NCI-H146 treated with DMSO at 0.1 percent for 48 hours (cell line): ENCODE measurements at regions not wholly inside any gene's neighbourhood (a gene's known extent, or its start where the extent isn't known, plus 50 kb on each side); places are given as distances from the start of the nearest gene placed in this dataset.

ENCODE experiments used
- DNase-seq: peaks from one replicate; lab custom pipeline; 2025; ENCODE audit not compliant: unreplicated experiment; lab: John Stamatoyannopoulos, UW

GRCh38 chr1:177586429-177586828, 383.4 kb downstream of the SEC16B start:
- DNase-seq: no peak

GRCh38 chr1:177585302-177586220, 384.3 kb downstream of the SEC16B start:
- no peak for DNase-seq

DNA sequence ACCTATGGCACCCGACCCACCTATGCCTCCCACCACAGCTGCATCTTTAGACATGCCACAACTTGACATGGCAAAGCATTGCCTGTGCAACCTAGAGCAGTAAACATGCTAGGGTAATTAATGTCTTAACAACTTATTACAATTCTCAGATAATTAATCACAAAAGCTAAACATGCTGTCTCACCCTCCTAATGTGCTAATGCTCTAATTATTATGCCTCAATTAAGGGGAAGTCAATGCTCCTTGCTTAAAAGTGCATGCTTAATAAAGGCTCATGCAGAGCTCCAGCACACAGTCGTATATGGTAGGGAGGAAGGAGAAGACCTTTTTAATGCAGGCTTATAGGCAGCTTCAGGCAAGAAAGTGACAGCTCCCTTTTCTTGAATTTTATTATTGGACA, 396.0 kb downstream of the SEC16B start:
- DNase-seq: no peak

GRCh38 chr1:177571485-177572076, 398.3 kb downstream of the SEC16B start:
- no peak for DNase-seq

DNA sequence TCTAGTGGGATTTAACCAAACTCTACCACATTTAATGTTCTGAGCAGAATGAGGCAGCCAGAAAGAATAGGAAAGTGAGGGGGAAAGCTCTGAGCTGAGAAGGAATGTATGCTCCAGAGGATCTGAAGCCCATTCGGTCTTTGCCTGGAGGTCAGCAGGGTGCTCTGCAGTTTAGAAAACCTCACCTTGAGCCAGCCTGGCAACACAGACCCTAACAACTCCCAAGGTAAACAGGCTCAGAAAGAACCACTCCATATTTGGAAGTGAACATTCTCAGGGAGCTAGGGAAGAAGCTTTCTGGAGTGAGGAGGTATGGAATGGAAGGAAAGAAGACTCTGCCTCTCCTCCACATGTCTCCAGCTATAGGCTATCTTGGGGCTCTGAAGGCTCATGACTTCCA, 398.8 kb downstream of the SEC16B start:
- no peak for DNase-seq

DNA sequence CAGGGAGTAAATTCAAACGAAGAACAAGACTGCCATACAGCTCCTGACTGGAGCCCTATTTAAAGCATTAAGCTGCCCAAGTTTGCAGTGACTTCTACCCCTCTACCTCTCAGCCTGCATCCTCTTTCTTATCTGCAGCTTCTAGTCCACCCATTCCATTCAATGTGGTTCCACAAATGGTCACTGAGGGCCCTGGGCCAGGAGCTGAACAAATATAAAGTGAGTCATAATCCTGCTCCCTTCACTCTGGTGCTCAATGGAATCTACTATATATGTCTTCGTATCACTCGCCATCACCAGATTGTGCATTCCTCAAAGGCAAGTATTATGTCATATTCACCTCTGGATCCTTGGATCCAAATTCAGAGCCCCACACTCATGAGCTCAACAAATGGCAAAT, 398.7 kb downstream of the BRINP2 start:
- DNase-seq: no peak

DNA sequence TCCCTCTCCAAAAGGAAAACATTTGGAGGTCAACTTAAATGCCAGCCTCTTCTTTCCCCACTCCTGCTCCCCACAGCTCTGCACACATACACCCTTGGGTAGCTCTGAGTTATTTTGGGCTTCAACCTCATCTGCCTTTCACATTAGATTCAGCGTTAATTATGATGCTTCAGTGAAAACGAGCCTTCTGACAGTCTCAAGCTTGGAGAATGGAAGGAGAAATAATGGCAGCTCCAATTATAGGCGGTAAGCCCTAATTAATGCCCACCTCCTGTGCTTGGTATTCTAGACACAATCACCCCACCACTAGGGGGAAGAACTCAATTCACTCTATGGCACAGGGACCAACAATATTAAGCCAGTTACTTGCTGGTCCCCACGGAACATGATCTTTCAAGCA, 397.9 kb downstream of the BRINP2 start:
- no peak for DNase-seq

DNA sequence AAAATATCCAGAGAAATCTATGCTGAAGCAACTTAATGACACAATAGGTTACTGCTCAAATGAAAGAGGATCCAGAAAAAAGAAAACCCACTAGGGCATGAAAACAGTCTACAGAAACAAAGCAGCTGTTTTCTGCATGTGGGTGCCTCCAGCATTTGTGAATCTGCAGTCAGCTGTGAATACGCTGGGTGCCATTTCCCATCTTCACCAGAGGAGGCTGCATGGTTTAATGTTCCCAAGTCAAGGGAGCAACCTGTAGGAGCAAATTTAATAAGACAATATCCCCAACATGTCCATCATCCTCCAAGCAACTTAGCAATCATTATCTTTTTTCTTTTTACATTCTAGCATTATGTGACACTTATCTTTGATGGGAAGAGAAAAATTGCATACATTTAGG, 396.6 kb downstream of the BRINP2 start:
- DNase-seq: no peak

DNA sequence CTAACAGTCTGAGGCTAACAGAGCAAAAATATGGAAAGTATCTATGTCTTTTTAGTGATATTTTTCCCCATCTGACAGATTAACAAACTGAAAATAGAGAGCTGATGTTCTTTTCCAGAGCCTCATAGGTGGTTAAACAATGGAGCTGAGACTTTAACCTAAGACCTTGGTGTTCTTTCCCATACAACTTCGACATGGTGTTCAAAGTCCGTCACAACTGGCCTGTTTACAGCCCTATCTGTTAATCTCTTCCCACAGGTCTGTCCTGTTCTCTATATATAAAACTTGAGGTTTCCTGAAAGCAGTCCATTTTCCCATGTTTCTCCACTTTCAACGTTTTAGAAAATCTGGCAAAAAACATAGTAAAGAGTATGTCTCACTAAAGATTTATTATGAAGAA, 395.7 kb downstream of the BRINP2 start:
- no peak for DNase-seq

- no peak for DNase-seq
Observed at GRCh38 chr1:177561436-177561835, 390.7 kb downstream of the BRINP2 start.

- no peak for DNase-seq
Observed at GRCh38 chr1:177558372-177558771, 387.6 kb downstream of the BRINP2 start.

GRCh38 chr1:177556163-177556562, 385.4 kb downstream of the BRINP2 start:
- DNase-seq: no peak

GRCh38 chr1:177547200-177547599, 376.4 kb downstream of the BRINP2 start:
- no peak for DNase-seq

DNA sequence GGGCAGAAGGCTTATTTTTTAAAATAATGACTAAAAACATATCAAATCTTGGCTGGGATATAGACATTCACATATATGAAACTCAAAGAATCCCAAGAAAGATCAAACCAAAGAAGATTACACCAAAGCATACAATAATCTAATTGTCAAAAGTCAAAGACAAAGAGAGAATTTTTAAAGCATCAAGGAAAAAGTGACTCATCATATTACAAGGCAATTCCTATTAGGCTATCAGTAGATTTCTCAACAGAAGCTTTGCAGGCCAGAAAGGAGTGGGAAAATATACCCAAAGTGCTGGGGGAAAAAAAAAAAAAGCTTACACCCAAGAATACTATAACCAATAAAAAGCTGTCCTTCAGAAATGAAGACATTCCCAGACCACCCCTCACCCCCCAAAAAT, 375.6 kb downstream of the BRINP2 start:
- no peak for DNase-seq

- DNase-seq: no peak
Observed at GRCh38 chr1:177526201-177526600, 355.4 kb downstream of the BRINP2 start.

DNA sequence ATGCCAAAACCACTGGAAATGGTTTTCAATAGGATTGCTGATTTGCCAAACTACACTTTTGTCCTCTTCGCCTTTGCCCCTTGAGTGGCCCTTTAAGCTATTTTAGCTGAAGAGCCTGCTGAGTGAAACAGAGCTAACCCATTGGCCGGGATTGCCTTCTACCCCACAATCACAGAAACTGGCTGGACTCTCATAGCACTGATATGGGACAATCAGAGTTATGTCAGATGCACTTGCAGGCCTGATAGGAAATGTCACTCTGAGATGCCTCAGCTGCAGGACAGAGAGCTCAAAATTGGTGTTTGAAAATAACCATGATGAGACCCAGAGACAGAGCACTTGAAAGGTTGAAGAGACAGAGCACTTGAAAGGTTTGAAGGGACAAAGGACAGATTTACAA, 354.4 kb downstream of the BRINP2 start:
- DNase-seq: no peak

- no peak for DNase-seq
Observed at GRCh38 chr1:177517546-177517945, 346.8 kb downstream of the BRINP2 start.

- DNase-seq: no peak
Observed at GRCh38 chr1:177514207-177514606, 343.4 kb downstream of the BRINP2 start.

GRCh38 chr1:177511036-177511435, 340.3 kb downstream of the BRINP2 start:
- DNase-seq: no peak

- no peak for DNase-seq
Observed at GRCh38 chr1:177505905-177506590, 335.3 kb downstream of the BRINP2 start.

GRCh38 chr1:177495878-177496277, 325.1 kb downstream of the BRINP2 start:
- no peak for DNase-seq

DNA sequence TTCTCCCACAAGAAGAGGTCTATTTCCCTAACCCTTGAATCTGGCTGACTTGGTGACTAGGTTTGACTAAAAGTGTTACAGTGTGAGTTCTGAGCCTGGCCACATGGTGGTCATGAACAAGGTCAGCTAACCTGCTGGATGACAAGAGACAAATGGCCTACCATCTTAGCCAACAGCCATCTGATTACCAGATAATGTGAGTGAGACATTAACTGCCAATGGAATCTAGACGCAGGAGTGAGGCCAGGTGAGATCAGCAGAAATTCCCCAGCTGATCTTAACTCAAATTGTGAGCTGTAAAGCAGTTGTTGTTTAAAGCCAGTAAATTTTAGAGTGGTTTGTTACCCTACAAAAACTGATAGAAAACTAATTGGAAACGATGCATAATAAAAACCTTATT, 320.0 kb downstream of the BRINP2 start:
- no peak for DNase-seq
